Liver (tissue), 7 donors: ENCODE measurements at regions not wholly inside any gene's neighbourhood (a gene's known extent, or its start where the extent isn't known, plus 50 kb on each side); places are given as distances from the start of the nearest gene placed in this dataset.

ENCODE experiments used
- DNase-seq: peaks from one replicate; pipeline ENCODE4 v3.0.0-alpha.2; 2017; ENCODE audit warnings: low spot score
- H3K27ac ChIP-seq, 2 donors: one replicate each; pipeline ENCODE4 v1.7.0; 2013; ENCODE audit warnings: inconsistent platforms in 2 of 2, low read length in 2 of 2, control low read depth in 1 of 2, low read depth in 1 of 2, mild to moderate bottlenecking in 1 of 2
- H3K27me3 ChIP-seq, 4 donors: one replicate each; pipeline versions ENCODE4 v1.6.1 to v1.7.0; 2013; ENCODE audit warnings: low read length in 3 of 4, inconsistent platforms in 1 of 4, mild to moderate bottlenecking in 1 of 4, moderate library complexity in 1 of 4; ENCODE audit not compliant: control insufficient read depth in 4 of 4, insufficient read depth in 4 of 4
- H3K36me3 ChIP-seq, 4 donors: one replicate each; pipeline versions ENCODE4 v1.6.1 to v1.7.0; 2013; ENCODE audit warnings: low read length in 3 of 4, mild to moderate bottlenecking in 3 of 4, low read depth in 1 of 4, moderate library complexity in 1 of 4; ENCODE audit not compliant: control insufficient read depth in 4 of 4, insufficient read depth in 3 of 4
- H3K4me1 ChIP-seq, 4 donors: one replicate each; pipeline versions ENCODE4 v1.6.1 to v1.7.0; 2013; ENCODE audit warnings: low read length in 3 of 4, mild to moderate bottlenecking in 3 of 4, moderate library complexity in 1 of 4; ENCODE audit not compliant: control insufficient read depth in 4 of 4, insufficient read depth in 4 of 4
- H3K4me3 ChIP-seq, 3 donors: one replicate each; pipeline versions ENCODE4 v1.6.1 to v1.7.0; 2013; ENCODE audit warnings: low read length in 3 of 3, control low read depth in 1 of 3, low read depth in 1 of 3, mild to moderate bottlenecking in 1 of 3
- H3K9ac ChIP-seq, 2 donors: one replicate each; pipeline ENCODE4 v1.7.0; 2013; ENCODE audit warnings: low read length in 2 of 2, mild to moderate bottlenecking in 2 of 2, moderate library complexity in 2 of 2, control low read depth in 1 of 2, low read depth in 1 of 2
- H3K9me3 ChIP-seq, 4 donors: one replicate each; pipeline versions ENCODE4 v1.6.1 to v1.7.0; 2013; ENCODE audit warnings: low read length in 3 of 4; ENCODE audit not compliant: control insufficient read depth in 4 of 4
- EGR1 ChIP-seq, 2 donors: IDR thresholded peaks; 2 replicates each; pipeline ENCODE4 v1.6.1; 2016 to 2018; ENCODE audit warnings: antibody characterized with exemption in 2 of 2, low read depth in 2 of 2
- FOXA1 ChIP-seq: IDR thresholded peaks from 2 replicates; pipeline ENCODE4 v1.6.1; 2016; ENCODE audit warnings: antibody characterized with exemption
- FOXA2 ChIP-seq: IDR thresholded peaks from 2 replicates; pipeline ENCODE4 v1.6.1; 2016; ENCODE audit warnings: antibody characterized with exemption
- GABPA ChIP-seq, 2 donors: IDR thresholded peaks in 1 of 2; conservative IDR thresholded peaks in 1 of 2; 2 replicates each; pipeline ENCODE4 v1.6.1; 2016; ENCODE audit warnings: antibody characterized with exemption in 2 of 2, mild to moderate bottlenecking in 1 of 2, moderate library complexity in 1 of 2
- HNF4A ChIP-seq, 2 donors: conservative IDR thresholded peaks; 2 replicates each; pipeline ENCODE4 v1.6.1; 2016; ENCODE audit warnings: antibody characterized with exemption in 2 of 2, mild to moderate bottlenecking in 2 of 2
- HNF4G ChIP-seq: IDR thresholded peaks from 2 replicates; pipeline ENCODE4 v1.6.1; 2016; ENCODE audit warnings: antibody characterized with exemption
- JUND ChIP-seq, 2 donors: IDR thresholded peaks; 2 replicates each; pipeline ENCODE4 v1.6.1; 2016; ENCODE audit warnings: antibody characterized with exemption in 2 of 2
- NR2F2 ChIP-seq: IDR thresholded peaks from 2 replicates; pipeline ENCODE4 v1.6.1; 2016; ENCODE audit warnings: antibody characterized with exemption
- RAD21 ChIP-seq, 2 donors: IDR thresholded peaks; 2 replicates each; pipeline ENCODE4 v1.6.1; 2016; ENCODE audit warnings: antibody characterized with exemption in 2 of 2, mild to moderate bottlenecking in 2 of 2
- RXRA ChIP-seq, 2 donors: IDR thresholded peaks; 2 replicates each; pipeline ENCODE4 v1.6.1; 2017 to 2018; ENCODE audit warnings: antibody characterized with exemption in 2 of 2, mild to moderate bottlenecking in 1 of 2
- SP1 ChIP-seq: IDR thresholded peaks from 2 replicates; pipeline ENCODE4 v1.6.1; 2018; ENCODE audit warnings: antibody characterized with exemption, mild to moderate bottlenecking
- TAF1 ChIP-seq: conservative IDR thresholded peaks from 2 replicates; pipeline ENCODE4 v1.6.1; 2016; ENCODE audit warnings: antibody characterized with exemption, mild to moderate bottlenecking
- YY1 ChIP-seq: IDR thresholded peaks from 2 replicates; pipeline ENCODE4 v1.6.1; 2016; ENCODE audit warnings: antibody characterized with exemption, mild to moderate bottlenecking
- ZBTB33 ChIP-seq: IDR thresholded peaks from 2 replicates; pipeline ENCODE4 v1.6.1; 2016; ENCODE audit warnings: antibody characterized with exemption
- WGBS: extraction: QIAGEN DNeasy Blood & Tissue Kit; methylation state at CpG from one replicate; pipeline ENCODE4 v1.1.7; 2013; 5-methylcytosine and 5-hydroxymethylcytosine counted together
- TF ChIP-seq, protein P1 (sequence below): IDR thresholded peaks from 2 replicates; pipeline ENCODE4 v1.6.1; 2016; ENCODE audit warnings: antibody characterized with exemption
- TF ChIP-seq, protein P2 (sequence below): IDR thresholded peaks from 2 replicates; pipeline ENCODE4 v1.6.1; 2016; ENCODE audit warnings: antibody characterized with exemption, mild to moderate bottlenecking
- TF ChIP-seq, protein P3 (sequence below): IDR thresholded peaks from 2 replicates; pipeline ENCODE4 v1.6.1; 2016; ENCODE audit warnings: antibody characterized with exemption
- donor health status: healthy.
- donor health status: healthy.
- donor health status: healthy.
- donor health status: healthy.

GRCh38 chr10:52879091-52879807, 106.7 kb upstream of the MBL2 start (continued):
- TF ChIP-seq RXRA (IDR thresholded peaks at IDR 0.05) (no peak), TAF1 (no peak), RAD21 (IDR thresholded peaks at IDR 0.05) (no peak), NR2F2 (no peak), HNF4A (conservative IDR thresholded peaks at IDR 0.05) (no peak), SP1 (no peak), FOXA2 (no peak), YY1 (no peak), HNF4G (no peak), GABPA (IDR thresholded peaks at IDR 0.05 in 1 of 2, conservative IDR thresholded peaks at IDR 0.05 in 1 of 2) (no peak)
- TF ChIP-seq, protein P1, sequence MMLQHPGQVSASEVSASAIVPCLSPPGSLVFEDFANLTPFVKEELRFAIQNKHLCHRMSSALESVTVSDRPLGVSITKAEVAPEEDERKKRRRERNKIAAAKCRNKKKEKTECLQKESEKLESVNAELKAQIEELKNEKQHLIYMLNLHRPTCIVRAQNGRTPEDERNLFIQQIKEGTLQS: no peak

DNA sequence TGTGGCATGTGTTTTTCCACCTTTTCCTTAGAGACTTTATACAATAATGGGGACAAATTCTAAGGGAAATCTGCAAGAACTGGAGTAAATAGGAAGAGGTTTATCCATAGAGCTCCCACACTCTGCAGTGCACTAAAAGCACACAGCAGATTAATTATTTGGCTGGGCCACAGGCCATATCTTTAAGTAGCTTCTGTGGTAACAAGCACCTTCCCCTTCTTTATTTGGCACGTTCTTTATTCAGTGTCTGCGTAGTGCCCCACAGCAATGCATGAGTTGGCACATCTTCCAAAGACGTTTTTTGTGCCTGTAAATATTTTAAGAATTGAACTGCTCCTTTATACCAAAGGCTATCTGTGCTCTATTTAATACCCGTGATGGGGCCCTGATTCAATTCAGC, 104.9 kb upstream of the MBL2 start:
- 71% methylated on average over 4 of the region's 4 CpGs for WGBS
- Histone ChIP-seq H3K4me3 (no peak overlapping the region), H3K4me1 (no peaks in the 10 kb centered on the region), H3K9ac (no peak overlapping the region), H3K27me3 (peaks cover 0 to 3% (median 0%) of the 10 kb centered on the region in 4 donors), H3K9me3 (no peaks in the 10 kb centered on the region), H3K36me3 (no peaks in the 10 kb centered on the region), H3K27ac (no peak overlapping the region)
- DNase-seq: no peak
- TF ChIP-seq EGR1 (IDR thresholded peaks at IDR 0.05; ENCODE audit: low read depth in 2 of 2) (no peak), RAD21 (IDR thresholded peaks at IDR 0.05) (no peak), YY1 (no peak), RXRA (IDR thresholded peaks at IDR 0.05) (no peak), JUND (IDR thresholded peaks at IDR 0.05) (no peak), SP1 (no peak), ZBTB33 (no peak), FOXA1 (no peak), HNF4G (no peak), GABPA (IDR thresholded peaks at IDR 0.05 in 1 of 2, conservative IDR thresholded peaks at IDR 0.05 in 1 of 2) (no peak), NR2F2 (no peak), HNF4A (conservative IDR thresholded peaks at IDR 0.05) (no peak)
- TF ChIP-seq, protein P1: no peak
- TF ChIP-seq, protein P2, sequence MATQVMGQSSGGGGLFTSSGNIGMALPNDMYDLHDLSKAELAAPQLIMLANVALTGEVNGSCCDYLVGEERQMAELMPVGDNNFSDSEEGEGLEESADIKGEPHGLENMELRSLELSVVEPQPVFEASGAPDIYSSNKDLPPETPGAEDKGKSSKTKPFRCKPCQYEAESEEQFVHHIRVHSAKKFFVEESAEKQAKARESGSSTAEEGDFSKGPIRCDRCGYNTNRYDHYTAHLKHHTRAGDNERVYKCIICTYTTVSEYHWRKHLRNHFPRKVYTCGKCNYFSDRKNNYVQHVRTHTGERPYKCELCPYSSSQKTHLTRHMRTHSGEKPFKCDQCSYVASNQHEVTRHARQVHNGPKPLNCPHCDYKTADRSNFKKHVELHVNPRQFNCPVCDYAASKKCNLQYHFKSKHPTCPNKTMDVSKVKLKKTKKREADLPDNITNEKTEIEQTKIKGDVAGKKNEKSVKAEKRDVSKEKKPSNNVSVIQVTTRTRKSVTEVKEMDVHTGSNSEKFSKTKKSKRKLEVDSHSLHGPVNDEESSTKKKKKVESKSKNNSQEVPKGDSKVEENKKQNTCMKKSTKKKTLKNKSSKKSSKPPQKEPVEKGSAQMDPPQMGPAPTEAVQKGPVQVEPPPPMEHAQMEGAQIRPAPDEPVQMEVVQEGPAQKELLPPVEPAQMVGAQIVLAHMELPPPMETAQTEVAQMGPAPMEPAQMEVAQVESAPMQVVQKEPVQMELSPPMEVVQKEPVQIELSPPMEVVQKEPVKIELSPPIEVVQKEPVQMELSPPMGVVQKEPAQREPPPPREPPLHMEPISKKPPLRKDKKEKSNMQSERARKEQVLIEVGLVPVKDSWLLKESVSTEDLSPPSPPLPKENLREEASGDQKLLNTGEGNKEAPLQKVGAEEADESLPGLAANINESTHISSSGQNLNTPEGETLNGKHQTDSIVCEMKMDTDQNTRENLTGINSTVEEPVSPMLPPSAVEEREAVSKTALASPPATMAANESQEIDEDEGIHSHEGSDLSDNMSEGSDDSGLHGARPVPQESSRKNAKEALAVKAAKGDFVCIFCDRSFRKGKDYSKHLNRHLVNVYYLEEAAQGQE: no peak
- TF ChIP-seq, protein P3, sequence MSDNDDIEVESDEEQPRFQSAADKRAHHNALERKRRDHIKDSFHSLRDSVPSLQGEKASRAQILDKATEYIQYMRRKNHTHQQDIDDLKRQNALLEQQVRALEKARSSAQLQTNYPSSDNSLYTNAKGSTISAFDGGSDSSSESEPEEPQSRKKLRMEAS: no peak
